RWPE2 (cell line): ENCODE measurements at regions not wholly inside any gene's neighbourhood (a gene's known extent, or its start where the extent isn't known, plus 50 kb on each side); places are given as distances from the start of the nearest gene placed in this dataset.

Source experiments
- ATAC-seq: fragments of 200-7000 bp; cut with Tn5 transposase; 3 replicates; pipeline ENCODE4 v1.9.1; 2021; ENCODE audit warnings: low read depth
- DNase-seq: peaks from one replicate; pipeline ENCODE4 v3.0.0-alpha.2; 2020; ENCODE audit warnings: low spot score
- H3K27ac ChIP-seq: fragments of 450-650 bp; 2 replicates; pipeline ENCODE4 v1.5.1; 2017; ENCODE audit warnings: mild to moderate bottlenecking; ENCODE audit not compliant: poor library complexity, severe bottlenecking
- H3K27me3 ChIP-seq: fragments of 250-450 bp; sonication (Bioruptor Pico); 2 replicates; pipeline ENCODE4 v1.5.1; 2021; ENCODE audit warnings: mild to moderate bottlenecking, moderate library complexity; ENCODE audit not compliant: insufficient read depth, poor library complexity, severe bottlenecking
- H3K36me3 ChIP-seq: fragments of 250-450 bp; sonication (Bioruptor Pico); 2 replicates; pipeline ENCODE4 v1.5.1; 2020; ENCODE audit warnings: low read depth, mild to moderate bottlenecking, moderate library complexity
- H3K4me1 ChIP-seq: fragments of 250-450 bp; sonication (Bioruptor Pico); 2 replicates; pipeline ENCODE4 v1.5.1; 2021; ENCODE audit warnings: mild to moderate bottlenecking, moderate library complexity; ENCODE audit not compliant: insufficient read depth, poor library complexity, severe bottlenecking
- H3K4me3 ChIP-seq: fragments of 250-450 bp; sonication (Bioruptor Pico); 2 replicates; pipeline ENCODE4 v1.5.1; 2021; ENCODE audit warnings: mild to moderate bottlenecking, moderate library complexity; ENCODE audit not compliant: severe bottlenecking
- H3K9me3 ChIP-seq: fragments of 250-450 bp; sonication (Bioruptor Pico); 2 replicates; pipeline ENCODE4 v1.5.1; 2021; ENCODE audit warnings: mild to moderate bottlenecking, moderate library complexity; ENCODE audit not compliant: severe bottlenecking
- CTCF ChIP-seq: fragments of 450-650 bp; IDR thresholded peaks from one replicate; pipeline ENCODE4 v1.5.1; 2017; ENCODE audit warnings: mild to moderate bottlenecking, moderate library complexity; ENCODE audit not compliant: poor library complexity, severe bottlenecking

GRCh38 chr7:18250133-18250532, 222.5 kb upstream of the PRPS1L1 start:
- no peak for TF ChIP-seq CTCF
- Histone ChIP-seq H3K4me1 (no peaks in the 10 kb centered on the region), H3K27me3 (no peaks in the 10 kb centered on the region), H3K27ac (no peak overlapping the region), H3K36me3 (no peaks in the 10 kb centered on the region), H3K4me3 (no peak overlapping the region), H3K9me3 (no peaks in the 10 kb centered on the region)
- DNase-seq (no peak), ATAC-seq (no peak)

- no peaks in the 10 kb centered on the region for H3K36me3 ChIP-seq
- no peaks in the 10 kb centered on the region for H3K27me3 ChIP-seq
- no peaks in the 10 kb centered on the region for H3K4me1 ChIP-seq
- peak; percentile 53; the same call in 1 of the 3 replicates for ATAC-seq
- H3K4me3 ChIP-seq = no peak overlapping the region
- TF ChIP-seq CTCF = no peak
- H3K9me3 ChIP-seq = peaks cover 15% of the 10 kb centered on the region
- H3K27ac ChIP-seq = no peak overlapping the region
- DNase-seq = no peak
Measured at GRCh38 chr7:18257711-18258110, 230.1 kb upstream of the PRPS1L1 start.

- Histone ChIP-seq H3K4me1 (no peaks in the 10 kb centered on the region), H3K36me3 (no peaks in the 10 kb centered on the region), H3K27me3 (no peaks in the 10 kb centered on the region), H3K4me3 (no peak overlapping the region), H3K27ac (no peak overlapping the region), H3K9me3 (peaks cover 15% of the 10 kb centered on the region)
- no peak for DNase-seq
- TF ChIP-seq CTCF = no peak
- ATAC-seq = no peak
Measured at GRCh38 chr7:18262058-18262457, 233.5 kb upstream of the HDAC9 start.

GRCh38 chr7:18265611-18266281, 229.8 kb upstream of the HDAC9 start:
- Histone ChIP-seq H3K27ac (no peak overlapping the region), H3K4me3 (no peak overlapping the region), H3K36me3 (no peaks in the 10 kb centered on the region), H3K27me3 (no peaks in the 10 kb centered on the region), H3K4me1 (no peaks in the 10 kb centered on the region), H3K9me3 (peaks cover 15% of the 10 kb centered on the region)
- DNase-seq (no peak), ATAC-seq (no peak)
- no peak for TF ChIP-seq CTCF

GRCh38 chr7:18268571-18268970, 227.0 kb upstream of the HDAC9 start:
- DNase-seq = no peak
- Histone ChIP-seq H3K4me3 (no peak overlapping the region), H3K4me1 (no peaks in the 10 kb centered on the region), H3K27me3 (no peaks in the 10 kb centered on the region), H3K27ac (no peak overlapping the region), H3K9me3 (no peaks in the 10 kb centered on the region), H3K36me3 (no peaks in the 10 kb centered on the region)
- no peak for TF ChIP-seq CTCF
- ATAC-seq = no peak
